ENCODE measurements at regions not wholly inside any gene's neighbourhood (a gene's known extent, or its start where the extent isn't known, plus 50 kb on each side); places are given as distances from the start of the nearest gene placed in this dataset.

GRCh38 chr9:7333719-7334118, 465.9 kb downstream of the DMAC1 start:
- Histone ChIP-seq H3K4me1 (ENCODE audit: control insufficient read depth, extremely low read depth, insufficient read depth, low read length) (no peaks in the 10 kb centered on the region), H3K9me1 (ENCODE audit: control insufficient read depth, extremely low read depth, insufficient read depth, low read length) (no peaks in the 10 kb centered on the region), H3K4me2 (ENCODE audit: control insufficient read depth, extremely low read depth, insufficient read depth, low read depth, low read length) (no peak overlapping the region), H3K79me2 (ENCODE audit: control insufficient read depth, insufficient read depth, low read length) (no peaks in the 10 kb centered on the region), H3K27ac (ENCODE audit: control insufficient read depth, insufficient read depth, low read length) (no peak overlapping the region), H2AFZ (ENCODE audit: control insufficient read depth, low read length) (no peak overlapping the region), H4K20me1 (ENCODE audit: control insufficient read depth, extremely low read depth, insufficient read depth, low read length) (no peaks in the 10 kb centered on the region), H3K36me3 (ENCODE audit: control insufficient read depth in 2 of 2, extremely low read depth in 1 of 2, insufficient read depth in 2 of 2, low read length in 2 of 2) (no peaks in the 10 kb centered on the region), H3K4me3 (ENCODE audit: control insufficient read depth in 2 of 3, extremely low read depth in 1 of 3, insufficient read depth in 2 of 3, low read depth in 1 of 3, low read length in 3 of 3) (no peak overlapping the region), H3K9ac (ENCODE audit: control insufficient read depth, extremely low read depth, insufficient read depth, low read length) (no peak overlapping the region), H3K9me3 (ENCODE audit: control insufficient read depth, low read depth, low read length) (no peaks in the 10 kb centered on the region), H3K27me3 (ENCODE audit: control insufficient read depth, extremely low read depth, insufficient read depth, low read length) (no peaks in the 10 kb centered on the region)
- dilution Hi-C loops (cut with MboI; ENCODE audit: extremely low pct_ligation_motif_present, low sequenced_read_pairs) = no loop called here
- DNase-seq (ENCODE audit: low read depth, low spot score) = no peak
- TF ChIP-seq CTCF (optimal IDR thresholded peaks at IDR 0.05 in 1 of 3, IDR thresholded peaks at IDR 0.05 in 1 of 3, conservative IDR thresholded peaks at IDR 0.05 in 1 of 3; ENCODE audit: extremely low read depth in 1 of 3, insufficient read depth in 2 of 3, low read length in 3 of 3) (no peak), EZH2 (IDR thresholded peaks at IDR 0.05; ENCODE audit: low read length) (no peak)
- no peak for FAIRE-seq

GRCh38 chr9:7332780-7333179, 466.8 kb downstream of the DMAC1 start:
- Histone ChIP-seq H3K9me1 (ENCODE audit: control insufficient read depth, extremely low read depth, insufficient read depth, low read length) (no peaks in the 10 kb centered on the region), H3K9me3 (ENCODE audit: control insufficient read depth, low read depth, low read length) (no peaks in the 10 kb centered on the region), H3K4me3 (ENCODE audit: control insufficient read depth in 2 of 3, extremely low read depth in 1 of 3, insufficient read depth in 2 of 3, low read depth in 1 of 3, low read length in 3 of 3) (no peak overlapping the region), H3K4me1 (ENCODE audit: control insufficient read depth, extremely low read depth, insufficient read depth, low read length) (no peaks in the 10 kb centered on the region), H3K4me2 (ENCODE audit: control insufficient read depth, extremely low read depth, insufficient read depth, low read depth, low read length) (no peak overlapping the region), H3K27me3 (ENCODE audit: control insufficient read depth, extremely low read depth, insufficient read depth, low read length) (no peaks in the 10 kb centered on the region), H3K36me3 (ENCODE audit: control insufficient read depth in 2 of 2, extremely low read depth in 1 of 2, insufficient read depth in 2 of 2, low read length in 2 of 2) (no peaks in the 10 kb centered on the region), H3K9ac (ENCODE audit: control insufficient read depth, extremely low read depth, insufficient read depth, low read length) (no peak overlapping the region), H3K79me2 (ENCODE audit: control insufficient read depth, insufficient read depth, low read length) (no peaks in the 10 kb centered on the region), H3K27ac (ENCODE audit: control insufficient read depth, insufficient read depth, low read length) (no peak overlapping the region), H2AFZ (ENCODE audit: control insufficient read depth, low read length) (no peak overlapping the region), H4K20me1 (ENCODE audit: control insufficient read depth, extremely low read depth, insufficient read depth, low read length) (no peaks in the 10 kb centered on the region)
- dilution Hi-C loops (cut with MboI; ENCODE audit: extremely low pct_ligation_motif_present, low sequenced_read_pairs) = no loop called here
- TF ChIP-seq EZH2 (IDR thresholded peaks at IDR 0.05; ENCODE audit: low read length) (no peak), CTCF (optimal IDR thresholded peaks at IDR 0.05 in 1 of 3, IDR thresholded peaks at IDR 0.05 in 1 of 3, conservative IDR thresholded peaks at IDR 0.05 in 1 of 3; ENCODE audit: extremely low read depth in 1 of 3, insufficient read depth in 2 of 3, low read length in 3 of 3) (no peak)
- DNase-seq (ENCODE audit: low read depth, low spot score) (no peak), FAIRE-seq (no peak)

All from keratinocyte (primary cell).